HCT116 (cell line): ENCODE measurements at regions not wholly inside any gene's neighbourhood (a gene's known extent, or its start where the extent isn't known, plus 50 kb on each side); places are given as distances from the start of the nearest gene placed in this dataset.

Experiments used
- EZH2 ChIP-seq: fragments of 200-600 bp; sonication (generic); IDR thresholded peaks from 2 replicates; pipeline ENCODE4 v1.6.1; 2017; ENCODE audit warnings: antibody characterized with exemption, mixed run types
- EZH2phosphoT487 ChIP-seq: fragments of 200-600 bp; IDR thresholded peaks from 2 replicates; pipeline ENCODE4 v1.6.1; 2018; ENCODE audit warnings: antibody characterized with exemption, borderline replicate concordance
- MAX ChIP-seq: IDR thresholded peaks from 2 replicates; pipeline ENCODE4 v1.6.1; 2012
- POLR2A ChIP-seq: IDR thresholded peaks from 2 replicates; pipeline ENCODE4 v1.7.0; 2011; ENCODE audit warnings: borderline replicate concordance; ENCODE audit not compliant: insufficient read depth, insufficient read length; ENCODE audit errors: extremely low read depth
- SP1 ChIP-seq: IDR thresholded peaks from 2 replicates; pipeline ENCODE4 v1.6.1; 2012; ENCODE audit warnings: low read depth
- ZFX ChIP-seq: fragments of 450-650 bp; IDR thresholded peaks from 2 replicates; pipeline ENCODE4 v1.6.1; 2017
- TF ChIP-seq, protein P1 (sequence below), 3 experiments: fragments of 200-600 bp in 1 of 3; sonication (generic) in 1 of 3; IDR thresholded peaks in 2 of 3; conservative IDR thresholded peaks in 1 of 3; 2 replicates each; pipeline ENCODE4 v1.5.1; 2012 to 2017; ENCODE audit warnings: low read depth in 2 of 3, low read length in 2 of 3, antibody characterized with exemption in 1 of 3, borderline replicate concordance in 1 of 3, control low read depth in 1 of 3, mild to moderate bottlenecking in 1 of 3, mixed read lengths in 1 of 3, mixed run types in 1 of 3, moderate library complexity in 1 of 3; ENCODE audit not compliant: insufficient read depth in 1 of 3

GRCh38 chr4:60482921-60483351 lies 717.2 kb upstream of the ADGRL3 start:
- TF ChIP-seq EZH2phosphoT487 (no peak), SP1 (no peak), ZFX (no peak), EZH2 (no peak), MAX (no peak), POLR2A (no peak)
- TF ChIP-seq, protein P1, sequence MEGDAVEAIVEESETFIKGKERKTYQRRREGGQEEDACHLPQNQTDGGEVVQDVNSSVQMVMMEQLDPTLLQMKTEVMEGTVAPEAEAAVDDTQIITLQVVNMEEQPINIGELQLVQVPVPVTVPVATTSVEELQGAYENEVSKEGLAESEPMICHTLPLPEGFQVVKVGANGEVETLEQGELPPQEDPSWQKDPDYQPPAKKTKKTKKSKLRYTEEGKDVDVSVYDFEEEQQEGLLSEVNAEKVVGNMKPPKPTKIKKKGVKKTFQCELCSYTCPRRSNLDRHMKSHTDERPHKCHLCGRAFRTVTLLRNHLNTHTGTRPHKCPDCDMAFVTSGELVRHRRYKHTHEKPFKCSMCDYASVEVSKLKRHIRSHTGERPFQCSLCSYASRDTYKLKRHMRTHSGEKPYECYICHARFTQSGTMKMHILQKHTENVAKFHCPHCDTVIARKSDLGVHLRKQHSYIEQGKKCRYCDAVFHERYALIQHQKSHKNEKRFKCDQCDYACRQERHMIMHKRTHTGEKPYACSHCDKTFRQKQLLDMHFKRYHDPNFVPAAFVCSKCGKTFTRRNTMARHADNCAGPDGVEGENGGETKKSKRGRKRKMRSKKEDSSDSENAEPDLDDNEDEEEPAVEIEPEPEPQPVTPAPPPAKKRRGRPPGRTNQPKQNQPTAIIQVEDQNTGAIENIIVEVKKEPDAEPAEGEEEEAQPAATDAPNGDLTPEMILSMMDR (IDR thresholded peaks at IDR 0.05 in 2 of 3, conservative IDR thresholded peaks at IDR 0.05 in 1 of 3; ENCODE audit: borderline replicate concordance in 1 of 3, insufficient read depth in 1 of 3, low read depth in 2 of 3, low read length in 2 of 3), result no peak
